Vagina (tissue), 2 donors: ENCODE measurements at regions not wholly inside any gene's neighbourhood (a gene's known extent, or its start where the extent isn't known, plus 50 kb on each side); places are given as distances from the start of the nearest gene placed in this dataset.
"Not testable (repeated sequence)": the region's sequence is repeated elsewhere in the genome, so short reads cannot be mapped to it uniquely, and the experiment has no call there.

Source experiments
- DNase-seq, 2 donors: peaks; one replicate each; pipeline ENCODE4 v3.0.0-alpha.2; 2017; ENCODE audit errors: extremely low spot score in 2 of 2
- H3K27ac ChIP-seq: fragments of 200-600 bp; sonication (generic); one replicate; pipeline ENCODE4 v1.5.1; 2019
- H3K27me3 ChIP-seq: fragments of 200-600 bp; sonication (generic); one replicate; pipeline ENCODE4 v1.5.1; 2019
- H3K36me3 ChIP-seq, 2 donors: fragments of 200-600 bp; sonication (generic); one replicate each; pipeline ENCODE4 v1.5.1; 2017 to 2019
- H3K4me1 ChIP-seq: fragments of 200-600 bp; sonication (generic); one replicate; pipeline ENCODE4 v1.5.1; 2019
- H3K4me3 ChIP-seq, 2 donors: fragments of 200-600 bp; sonication (generic); 1 replicate in 1 of 2; 2 replicates in 1 of 2; pipeline ENCODE4 v1.5.1; 2016 to 2019
- H3K9me3 ChIP-seq: fragments of 200-600 bp; sonication (generic); one replicate; pipeline ENCODE4 v1.5.1; 2019
- CTCF ChIP-seq, 3 experiments: fragments of 450-650 bp in 2 of 3; fragments of 200-600 bp in 1 of 3; sonication (generic) in 1 of 3; IDR thresholded peaks; one replicate each; pipeline ENCODE4 v1.5.1; 2017 to 2019; ENCODE audit warnings: antibody characterized with exemption in 3 of 3, mild to moderate bottlenecking in 2 of 3, moderate library complexity in 2 of 3
- POLR2A ChIP-seq, 2 donors: fragments of 450-650 bp; IDR thresholded peaks; one replicate each; pipeline ENCODE4 v1.6.1; 2017; ENCODE audit warnings: antibody characterized with exemption in 2 of 2, mild to moderate bottlenecking in 2 of 2, moderate library complexity in 2 of 2
- POLR2AphosphoS5 ChIP-seq, 2 donors: sonication (generic); formaldehyde crosslinking; IDR thresholded peaks; one replicate each; pipeline ENCODE4 v1.9.0; 2017; ENCODE audit warnings: antibody characterized with exemption in 2 of 2, mild to moderate bottlenecking in 2 of 2, low read depth in 1 of 2; ENCODE audit not compliant: insufficient read depth in 1 of 2
- intact Hi-C: fragments of 100-400 bp; cut with DNase I; formaldehyde crosslinking; loops from one replicate; pipeline ENCODE4 v1.15.1; 2023

GRCh38 chr10:85379338-85379737 is 987.3 kb downstream of the GRID1 start:
- intact Hi-C loops: no loop called here
- Histone ChIP-seq H3K36me3 (no peaks in the 10 kb centered on the region), H3K27me3 (no peaks in the 10 kb centered on the region), H3K27ac (no peak overlapping the region), H3K4me1 (no peaks in the 10 kb centered on the region), H3K9me3 (no peaks in the 10 kb centered on the region), H3K4me3 (no peak overlapping the region)
- DNase-seq: no peak
- TF ChIP-seq POLR2AphosphoS5 (IDR thresholded peaks at IDR 0.05; ENCODE audit: insufficient read depth in 1 of 2, low read depth in 1 of 2) (no peak), CTCF (IDR thresholded peaks at IDR 0.05) (no peak), POLR2A (IDR thresholded peaks at IDR 0.05) (no peak)

DNA sequence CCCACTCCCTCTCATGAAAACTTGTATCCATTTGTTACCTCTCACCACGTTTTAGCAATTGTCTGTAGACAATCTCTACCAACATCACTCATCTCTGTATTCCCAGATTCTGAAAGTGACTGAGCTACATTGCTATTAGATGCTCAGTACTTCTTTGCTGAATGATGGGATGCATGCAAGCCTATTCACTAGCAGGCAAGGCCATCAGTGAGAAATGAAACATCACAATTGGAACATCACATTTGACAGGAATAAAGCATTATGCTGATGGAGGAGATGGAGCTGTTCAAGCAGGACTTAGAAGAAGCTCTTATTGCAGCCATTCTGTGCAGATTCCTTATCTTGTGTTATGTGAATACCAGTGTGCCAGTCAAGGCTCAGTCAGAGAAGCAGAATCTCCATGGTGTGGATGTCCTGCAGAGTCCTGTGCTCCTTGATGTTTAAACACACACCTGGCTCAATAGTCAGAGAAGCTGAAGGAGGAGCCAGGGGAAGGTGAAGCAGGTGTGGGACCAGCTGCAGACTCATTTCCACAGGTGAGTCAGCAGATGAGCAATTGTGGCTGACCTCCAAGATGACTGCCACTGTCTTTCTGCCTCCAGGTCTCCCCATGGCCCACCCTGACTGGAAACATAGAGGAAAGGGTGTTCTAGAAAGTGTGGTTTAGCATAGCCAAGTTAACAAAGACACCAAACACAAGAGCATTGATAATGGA is 965.5 kb downstream of the GRID1 start:
- Histone ChIP-seq H3K9me3 (no peaks in the 10 kb centered on the region), H3K4me3 (no peak overlapping the region), H3K27ac (no peak overlapping the region), H3K27me3 (no peaks in the 10 kb centered on the region), H3K4me1 (no peaks in the 10 kb centered on the region), H3K36me3 (no peaks in the 10 kb centered on the region)
- TF ChIP-seq POLR2AphosphoS5 (IDR thresholded peaks at IDR 0.05; ENCODE audit: insufficient read depth in 1 of 2, low read depth in 1 of 2) (no peak), CTCF (IDR thresholded peaks at IDR 0.05) (no peak), POLR2A (IDR thresholded peaks at IDR 0.05) (no peak)
- DNase-seq: no peak
- intact Hi-C loops: loop anchor here (2.0 kb wide), 1 partner anchor 68 kb away; no protein-coding TSS in a partner anchor

- no peaks in the 10 kb centered on the region for H3K4me1 ChIP-seq
- no peak overlapping the region for H3K4me3 ChIP-seq
- TF ChIP-seq CTCF (IDR thresholded peaks at IDR 0.05): no peak
- no peak for TF ChIP-seq POLR2AphosphoS5 (IDR thresholded peaks at IDR 0.05; ENCODE audit: insufficient read depth in 1 of 2, low read depth in 1 of 2)
- TF ChIP-seq POLR2A (IDR thresholded peaks at IDR 0.05): no peak
- no peaks in the 10 kb centered on the region for H3K9me3 ChIP-seq
- H3K27ac ChIP-seq: no peak overlapping the region
- no peak for DNase-seq
- H3K36me3 ChIP-seq: no peaks in the 10 kb centered on the region
- H3K27me3 ChIP-seq: no peaks in the 10 kb centered on the region
- intact Hi-C loops: no loop called here
Measured at GRCh38 chr10:85402541-85402940, 964.1 kb downstream of the GRID1 start.

DNA sequence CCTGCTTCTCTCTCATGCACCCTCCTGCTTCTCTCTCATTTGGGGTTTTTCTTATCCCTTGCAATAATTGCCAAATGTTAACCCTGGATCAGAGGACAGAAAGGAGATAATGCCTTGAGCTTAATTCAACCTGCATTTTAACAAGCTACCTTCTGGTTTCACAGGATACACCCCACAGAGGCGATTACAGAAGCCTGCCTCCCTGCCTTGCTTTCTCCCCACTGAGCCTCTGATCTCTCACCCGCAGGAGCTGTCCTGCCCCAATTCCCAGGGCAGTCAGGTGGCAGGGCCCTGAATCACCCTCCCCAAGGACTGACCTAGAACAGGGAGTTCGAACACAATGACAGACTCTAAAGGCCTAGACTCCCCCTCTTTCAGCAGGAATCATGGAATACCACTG is 959.5 kb downstream of the GRID1 start:
- no peak for DNase-seq
- Histone ChIP-seq H3K4me1 (no peaks in the 10 kb centered on the region), H3K36me3 (no peaks in the 10 kb centered on the region), H3K9me3 (no peaks in the 10 kb centered on the region), H3K27ac (no peak overlapping the region), H3K4me3 (no peak overlapping the region), H3K27me3 (no peaks in the 10 kb centered on the region)
- TF ChIP-seq POLR2A (IDR thresholded peaks at IDR 0.05) (no peak), CTCF (IDR thresholded peaks at IDR 0.05) (no peak), POLR2AphosphoS5 (IDR thresholded peaks at IDR 0.05; ENCODE audit: insufficient read depth in 1 of 2, low read depth in 1 of 2) (no peak)
- intact Hi-C loops: no loop called here

GRCh38 chr10:85408388-85408787 is 958.2 kb downstream of the GRID1 start:
- Histone ChIP-seq H3K27ac (no peak overlapping the region), H3K4me3 (no peak overlapping the region), H3K9me3 (no peaks in the 10 kb centered on the region), H3K27me3 (no peaks in the 10 kb centered on the region), H3K4me1 (no peaks in the 10 kb centered on the region), H3K36me3 (no peaks in the 10 kb centered on the region)
- intact Hi-C loops: no loop called here
- DNase-seq: no peak
- TF ChIP-seq POLR2AphosphoS5 (IDR thresholded peaks at IDR 0.05; ENCODE audit: insufficient read depth in 1 of 2, low read depth in 1 of 2) (no peak), CTCF (IDR thresholded peaks at IDR 0.05) (no peak), POLR2A (IDR thresholded peaks at IDR 0.05) (no peak)

- H3K9me3 ChIP-seq, H3K4me1 ChIP-seq, H3K4me3 ChIP-seq, DNase-seq, H3K27me3 ChIP-seq, intact Hi-C loops, H3K27ac ChIP-seq, H3K36me3 ChIP-seq: not testable (repeated sequence)
Measured at GRCh38 chr10:85410586-85410985, 956.0 kb downstream of the GRID1 start.
